KOPT-K1 (cell line): ENCODE measurements at regions not wholly inside any gene's neighbourhood (a gene's known extent, or its start where the extent isn't known, plus 50 kb on each side); places are given as distances from the start of the nearest gene placed in this dataset.
"Not testable (repeated sequence)": the region's sequence is repeated elsewhere in the genome, so short reads cannot be mapped to it uniquely, and the experiment has no call there.

Experiments
- H3K27ac ChIP-seq: fragments of 200-600 bp; sonication (generic); 2 replicates; pipeline ENCODE4 v1.5.1; 2016; ENCODE audit warnings: antibody characterized with exemption, mild to moderate bottlenecking, low read depth, low read length; ENCODE audit not compliant: poor library complexity, severe bottlenecking
- H3K36me3 ChIP-seq: fragments of 200-600 bp; sonication (generic); 2 replicates; pipeline ENCODE4 v1.5.1; 2017; ENCODE audit warnings: antibody characterized with exemption, mild to moderate bottlenecking, low read length, moderate library complexity; ENCODE audit not compliant: insufficient read depth
- H3K9me3 ChIP-seq: fragments of 200-600 bp; sonication (generic); 2 replicates; pipeline ENCODE4 v1.5.1; 2017; ENCODE audit warnings: antibody characterized with exemption, low read length, mild to moderate bottlenecking; ENCODE audit not compliant: insufficient read depth, poor library complexity, severe bottlenecking

DNA sequence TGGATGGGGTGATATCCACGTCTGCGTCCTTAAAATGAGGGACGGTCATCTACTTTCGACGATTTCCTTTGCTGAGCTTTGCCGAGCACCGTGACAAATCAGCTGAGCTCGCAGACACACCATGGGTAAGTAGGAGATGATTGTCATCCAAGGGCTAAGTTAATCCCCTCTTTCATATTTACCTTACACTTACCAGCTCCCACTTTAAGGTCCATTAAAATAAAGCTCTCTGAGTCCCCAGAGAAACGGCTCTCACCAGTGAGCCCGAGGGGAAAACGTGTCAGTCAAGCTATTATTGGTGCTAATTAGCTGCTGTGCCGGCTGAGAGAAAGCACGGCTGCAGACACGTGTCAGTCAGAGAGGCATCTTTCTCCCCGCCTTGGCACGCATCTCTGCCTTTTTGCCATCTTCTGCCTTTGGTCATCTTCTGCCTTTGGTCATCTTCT, 72.2 kb downstream of the CRLF2 start:
- no peaks in the 10 kb centered on the region for H3K36me3 ChIP-seq
- no peaks in the 10 kb centered on the region for H3K9me3 ChIP-seq
- H3K27ac ChIP-seq: no peak overlapping the region

GRCh38 chrX:1139185-1139500, 73.3 kb downstream of the CRLF2 start:
- H3K36me3 ChIP-seq: no peaks in the 10 kb centered on the region
- H3K27ac ChIP-seq: no peak overlapping the region
- H3K9me3 ChIP-seq: no peaks in the 10 kb centered on the region

GRCh38 chrX:1138476-1139184, 73.8 kb downstream of the CRLF2 start:
- Histone ChIP-seq H3K9me3 (no peaks in the 10 kb centered on the region), H3K27ac (no peak overlapping the region), H3K36me3 (no peaks in the 10 kb centered on the region)

GRCh38 chrX:1137531-1137930, 74.9 kb downstream of the CRLF2 start:
- Histone ChIP-seq H3K36me3 (no peaks in the 10 kb centered on the region), H3K9me3 (no peaks in the 10 kb centered on the region), H3K27ac (no peak overlapping the region)

DNA sequence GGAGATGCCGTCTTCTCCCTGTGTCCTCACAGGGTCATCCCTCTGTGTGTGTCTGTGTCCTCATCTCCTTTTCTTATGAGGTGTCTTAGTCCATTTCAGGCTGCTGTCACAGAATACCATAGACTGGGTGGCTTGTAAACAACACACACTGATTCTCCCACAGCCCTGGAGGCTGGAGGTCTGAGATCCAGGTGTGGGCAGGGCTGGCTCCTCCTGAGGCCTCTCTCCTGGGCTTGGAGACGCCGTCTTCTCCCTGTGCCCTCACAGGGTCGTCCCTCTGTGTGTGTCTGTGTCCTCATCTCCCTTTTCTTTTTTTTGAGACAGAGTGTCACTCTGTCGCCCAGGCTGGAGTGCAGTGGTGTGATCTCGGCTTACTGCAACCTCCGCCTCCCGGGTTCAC, 75.9 kb downstream of the CRLF2 start:
- not testable (repeated sequence) for H3K27ac ChIP-seq, H3K9me3 ChIP-seq, H3K36me3 ChIP-seq

GRCh38 chrX:1134976-1135375, 77.5 kb downstream of the CRLF2 start:
- Histone ChIP-seq H3K27ac (no peak overlapping the region), H3K36me3 (no peaks in the 10 kb centered on the region), H3K9me3 (no peaks in the 10 kb centered on the region)

- Histone ChIP-seq H3K9me3 (no peaks in the 10 kb centered on the region), H3K27ac (no peak overlapping the region), H3K36me3 (no peaks in the 10 kb centered on the region)
Observed at GRCh38 chrX:1134156-1134555, 78.3 kb downstream of the CRLF2 start.

DNA sequence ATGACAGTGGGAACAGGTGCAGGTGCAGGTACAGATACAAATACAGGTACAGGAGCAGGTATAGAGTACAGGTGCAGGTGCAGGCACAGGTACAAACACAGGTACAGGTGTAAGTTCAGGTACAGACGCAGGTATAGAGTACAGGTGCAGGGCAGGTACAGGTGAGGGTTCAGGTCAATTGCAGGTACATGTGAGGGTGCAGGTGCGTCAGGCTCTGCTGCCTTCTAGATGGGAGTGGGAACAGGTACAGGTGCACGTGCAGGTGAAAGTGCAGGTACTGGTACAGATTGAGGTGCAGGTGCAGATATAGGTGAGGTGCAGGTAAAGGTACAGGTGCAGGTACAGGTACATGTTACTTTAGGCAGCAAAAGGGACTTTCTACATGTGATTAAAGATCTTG, 85.7 kb downstream of the CRLF2 start:
- Histone ChIP-seq H3K9me3 (no peaks in the 10 kb centered on the region), H3K27ac (no peak overlapping the region)

DNA sequence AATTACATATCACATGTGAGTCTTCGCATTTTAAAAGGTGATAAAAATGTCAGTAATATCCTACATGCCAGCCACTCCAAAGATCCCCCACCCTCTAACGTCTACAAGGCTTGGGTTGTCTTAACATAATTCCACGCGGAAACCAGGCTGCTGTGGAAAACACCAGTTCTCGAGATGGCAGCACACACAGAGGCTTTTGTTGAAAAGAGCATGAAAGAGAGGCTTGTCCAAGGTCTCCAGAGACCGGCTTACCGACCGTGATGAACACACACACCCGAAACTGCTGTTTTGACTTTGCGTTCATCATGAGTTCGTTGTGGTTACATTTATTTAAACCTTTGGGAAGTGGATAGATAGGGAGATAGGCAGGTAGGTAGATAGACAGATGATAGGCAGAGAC, 87.9 kb downstream of the CRLF2 start:
- H3K36me3 ChIP-seq: no peaks in the 10 kb centered on the region
- H3K27ac ChIP-seq: no peak overlapping the region
- H3K9me3 ChIP-seq: no peaks in the 10 kb centered on the region

More for the DNA sequence above, 85.7 kb downstream of the CRLF2 start:
- no peaks in the 10 kb centered on the region for H3K36me3 ChIP-seq

DNA sequence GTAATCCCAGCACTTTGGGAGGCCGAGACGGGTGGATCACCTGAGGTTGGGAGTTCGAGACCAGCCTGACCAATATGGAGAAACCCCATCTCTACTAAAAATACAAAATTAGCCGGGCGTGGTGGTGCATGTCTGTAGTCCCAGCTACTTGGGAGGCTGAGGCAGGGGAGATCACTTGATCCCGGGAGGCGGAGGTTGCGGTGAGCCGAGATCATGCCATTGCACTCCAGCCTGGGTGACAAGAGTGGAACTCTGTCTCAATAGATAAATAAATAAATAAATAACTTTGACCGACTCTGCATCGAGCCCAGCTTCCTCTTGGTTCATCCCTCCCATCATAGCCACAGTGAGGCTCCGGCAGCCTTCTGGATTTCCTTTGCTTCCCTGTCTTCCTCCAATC, 89.6 kb downstream of the CRLF2 start:
- not testable (repeated sequence) for H3K36me3 ChIP-seq, H3K9me3 ChIP-seq, H3K27ac ChIP-seq

- H3K27ac ChIP-seq: no peak overlapping the region
- no peaks in the 10 kb centered on the region for H3K36me3 ChIP-seq
- no peaks in the 10 kb centered on the region for H3K9me3 ChIP-seq
Observed at GRCh38 chrX:1119275-1119674, 93.2 kb downstream of the CRLF2 start.

DNA sequence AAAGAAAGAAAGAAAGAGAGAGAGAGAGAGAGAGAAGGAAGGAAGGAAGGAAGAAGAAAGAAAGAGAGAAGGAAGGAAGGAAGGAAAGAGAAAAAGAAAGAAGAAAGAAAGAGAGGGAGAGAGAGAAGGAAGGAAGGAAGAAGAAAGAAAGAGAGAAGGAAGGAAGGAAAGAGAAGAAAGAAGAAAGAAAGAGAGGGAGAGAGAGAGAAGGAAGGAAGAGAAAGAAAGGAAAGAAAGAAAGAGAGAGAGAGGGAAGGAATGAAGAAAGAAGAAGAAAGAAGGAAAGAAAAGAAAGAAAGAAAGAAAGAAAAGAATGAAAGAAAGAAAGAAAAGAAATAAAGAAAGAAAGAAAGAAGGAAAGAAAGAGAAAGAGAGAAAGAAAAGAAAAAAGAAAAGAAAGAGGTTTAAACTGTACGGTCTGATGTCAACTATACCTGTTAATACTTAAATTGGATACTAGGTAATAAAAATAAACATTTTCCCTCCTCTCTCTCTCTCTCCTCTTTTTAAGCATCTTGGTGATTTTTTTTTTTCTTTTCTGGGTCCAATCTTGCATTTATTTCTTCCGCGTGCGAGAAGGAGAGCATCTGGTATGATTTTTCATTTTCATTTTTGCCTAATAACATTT, 93.8 kb downstream of the CRLF2 start:
- no peaks in the 10 kb centered on the region for H3K36me3 ChIP-seq
- H3K9me3 ChIP-seq: no peaks in the 10 kb centered on the region
- no peak overlapping the region for H3K27ac ChIP-seq

- not testable (repeated sequence) for H3K36me3 ChIP-seq, H3K9me3 ChIP-seq, H3K27ac ChIP-seq
Observed at GRCh38 chrX:1115411-1115810, 97.0 kb downstream of the CRLF2 start.

GRCh38 chrX:1112321-1112720, 100.1 kb downstream of the CRLF2 start:
- H3K9me3 ChIP-seq: peaks cover 9% of the 10 kb centered on the region
- H3K36me3 ChIP-seq: no peaks in the 10 kb centered on the region
- no peak overlapping the region for H3K27ac ChIP-seq

GRCh38 chrX:1111601-1112300, 100.7 kb downstream of the CRLF2 start:
- Histone ChIP-seq H3K9me3 (peaks cover 9% of the 10 kb centered on the region), H3K36me3 (no peaks in the 10 kb centered on the region), H3K27ac (no peak overlapping the region)
